Right renal pelvis (tissue), 4 donors: ENCODE measurements at regions not wholly inside any gene's neighbourhood (a gene's known extent, or its start where the extent isn't known, plus 50 kb on each side); places are given as distances from the start of the nearest gene placed in this dataset.

Experiments used
- DNase-seq, 4 donors: peaks; one replicate each; pipeline ENCODE4 v3.0.0-alpha.2; 2013; ENCODE audit warnings: low read depth in 4 of 4, low spot score in 3 of 4, missing footprints in 1 of 4

GRCh38 chr5:56561455-56561854, 253.9 kb upstream of the MAP3K1 start:
- DNase-seq = no peak

- peak in 1 of 4 donors; percentile 14 for DNase-seq
Observed at GRCh38 chr5:56558131-56558745, 257.1 kb upstream of the MAP3K1 start.

DNA sequence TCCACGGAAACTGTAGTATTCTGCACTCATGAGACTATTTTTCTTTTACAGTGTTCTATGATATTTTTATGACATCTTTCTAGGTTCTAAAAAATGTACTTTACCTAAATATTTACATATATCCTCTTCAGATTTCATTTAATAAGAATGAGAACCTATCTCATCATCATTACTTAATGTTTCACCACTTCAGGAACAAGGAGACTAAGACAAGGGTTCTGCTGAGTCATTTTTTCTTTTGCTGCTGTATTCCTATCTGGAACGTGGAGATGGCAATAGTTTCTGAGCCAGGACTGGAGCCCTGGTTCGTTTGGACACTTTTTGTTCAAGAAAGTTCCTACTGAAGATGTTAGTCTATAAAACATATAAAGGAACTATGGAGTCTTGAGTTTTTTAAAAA, 258.2 kb upstream of the MAP3K1 start:
- DNase-seq = no peak

- DNase-seq = no peak
Observed at GRCh38 chr5:56552612-56553268, 262.6 kb upstream of the MAP3K1 start.

- DNase-seq = no peak
Observed at GRCh38 chr5:56550227-56550626, 265.1 kb upstream of the MAP3K1 start.

DNA sequence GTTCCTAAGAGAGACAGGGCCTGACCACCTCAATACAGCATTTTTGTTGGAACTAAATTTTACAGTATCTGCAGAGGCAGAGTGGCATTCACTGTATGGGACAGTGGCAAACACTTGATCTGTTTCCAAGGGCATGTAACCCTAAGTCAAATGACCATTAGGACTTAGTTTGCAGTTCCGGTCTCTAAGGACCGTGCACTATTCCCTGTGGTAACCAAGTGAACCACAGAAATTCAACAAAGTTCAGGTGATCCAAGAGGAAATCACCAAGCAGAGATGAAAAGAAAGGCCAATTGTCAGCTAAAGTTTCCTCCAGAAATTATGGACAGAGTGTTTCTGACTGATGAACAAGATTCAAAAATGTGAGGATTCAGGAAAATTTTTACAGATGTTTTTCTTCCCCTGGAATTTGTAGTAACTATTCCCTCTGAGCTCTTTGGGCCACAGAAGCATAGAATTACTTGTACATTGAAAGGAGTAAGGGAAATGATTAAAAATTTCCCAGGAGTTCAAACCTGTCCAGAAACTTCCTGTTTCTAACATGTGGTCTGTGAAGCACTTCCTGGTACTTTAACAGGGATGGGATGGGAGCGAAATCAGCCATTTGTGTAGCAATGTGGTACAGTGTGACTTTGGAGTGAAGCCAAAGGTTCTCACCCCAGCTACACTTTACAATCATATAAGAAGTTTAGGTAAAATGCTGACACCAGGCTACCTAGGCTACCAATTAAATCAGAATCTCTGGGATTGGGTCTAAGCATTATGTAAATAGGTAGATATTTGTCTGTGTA, 266.1 kb upstream of the MAP3K1 start:
- DNase-seq = no peak

DNA sequence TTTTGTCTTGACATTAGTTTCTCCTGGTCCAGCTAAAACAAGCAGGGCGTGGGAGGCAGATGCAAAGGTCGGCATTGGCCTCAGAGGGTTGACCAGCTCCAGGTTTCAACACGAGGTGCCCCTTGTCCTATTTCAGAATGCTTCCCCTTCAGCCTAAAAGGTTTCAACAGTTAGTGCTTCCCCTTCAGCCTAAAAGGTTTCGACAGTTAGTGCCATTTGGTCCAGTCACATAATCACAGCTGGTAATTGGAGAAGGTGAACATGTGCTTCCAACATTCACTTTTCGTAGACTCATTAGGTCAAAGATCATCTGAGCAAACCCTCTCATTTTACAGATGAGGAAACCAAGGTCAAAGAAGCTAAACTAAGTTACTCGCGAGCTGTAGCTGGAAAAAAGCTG, 270.3 kb upstream of the MAP3K1 start:
- no peak for DNase-seq

DNA sequence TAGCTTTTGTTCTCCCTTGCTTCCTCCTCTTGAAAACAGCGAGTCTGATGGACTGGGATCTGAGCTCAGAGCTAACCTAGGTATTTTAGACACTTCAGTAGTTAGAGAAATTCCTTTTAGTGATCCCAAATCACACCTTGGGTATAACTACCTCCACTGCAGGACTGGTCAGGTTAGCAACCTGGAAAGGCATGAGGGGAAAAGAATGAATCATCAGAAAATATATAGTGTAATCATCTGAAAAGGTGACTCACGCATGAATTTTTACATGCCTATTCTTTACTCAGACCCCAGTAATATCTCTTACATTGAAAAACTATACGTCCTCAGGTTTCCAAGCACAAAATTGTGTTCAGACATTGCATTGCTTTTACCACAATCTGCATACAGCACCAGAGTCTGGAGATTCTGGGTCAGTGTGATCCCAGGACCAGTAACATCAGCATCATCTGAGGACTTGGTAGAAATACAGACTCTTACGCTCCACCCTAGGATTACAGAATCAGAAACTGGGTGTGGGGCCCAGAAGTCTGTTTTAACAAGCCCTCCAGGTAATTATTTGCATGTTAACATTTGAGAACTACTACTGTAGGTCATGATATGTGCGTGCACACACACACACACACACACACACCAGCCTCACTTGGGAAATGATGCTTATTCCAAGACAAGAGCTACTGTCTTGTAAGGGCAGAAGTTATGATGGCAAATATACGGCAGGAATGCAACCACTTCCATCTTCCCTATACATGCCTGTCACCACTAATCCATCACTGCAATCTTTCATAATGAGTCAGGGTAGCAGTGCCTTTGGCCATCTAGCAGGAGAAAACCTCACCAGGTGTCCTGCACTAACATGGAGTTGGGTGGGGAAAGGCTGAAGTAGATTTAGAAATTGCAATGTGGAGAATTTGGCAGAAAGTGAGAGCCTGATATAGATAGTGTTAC, 271.6 kb upstream of the MAP3K1 start:
- DNase-seq = no peak

DNA sequence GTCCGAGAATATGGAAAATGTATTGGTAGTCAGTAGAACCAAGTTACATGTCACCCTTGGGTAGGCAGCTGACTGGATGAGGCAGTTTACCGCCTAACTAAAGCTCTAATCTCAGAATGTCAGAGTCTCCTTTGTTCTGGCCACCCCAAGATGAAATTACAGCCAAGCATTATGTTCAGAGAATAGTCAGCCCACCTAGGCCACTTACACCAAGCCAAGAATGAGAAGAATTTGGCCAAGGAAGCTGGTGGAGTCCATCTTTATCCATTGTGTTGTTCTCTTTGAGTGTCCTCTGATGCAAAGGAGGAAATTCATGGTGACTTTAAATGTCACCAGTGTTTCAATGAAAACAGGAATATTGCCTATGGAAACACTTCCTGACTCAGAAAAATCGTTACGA, 275.1 kb upstream of the MAP3K1 start:
- no peak for DNase-seq

GRCh38 chr5:56538580-56538979, 276.8 kb upstream of the MAP3K1 start:
- no peak for DNase-seq

DNA sequence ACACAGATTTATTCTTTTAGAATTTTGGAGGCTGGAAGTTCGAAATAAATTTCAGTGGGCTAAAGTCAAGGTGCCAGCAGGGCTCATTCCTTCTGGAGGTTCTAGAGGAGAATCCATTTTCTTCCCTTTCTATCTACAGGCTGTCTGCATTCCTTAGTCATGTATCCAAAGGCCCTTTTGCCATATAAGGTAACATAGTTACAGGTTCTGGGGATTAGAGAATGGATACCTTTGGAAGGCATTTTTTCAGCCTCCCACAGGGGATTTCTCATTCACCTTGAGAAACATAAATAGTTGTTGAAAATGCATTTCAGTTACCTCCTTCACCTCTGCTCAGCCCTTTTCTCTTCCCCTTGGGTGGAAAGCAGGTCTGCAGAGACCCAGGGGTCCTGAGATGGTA, 280.0 kb upstream of the MAP3K1 start:
- DNase-seq = no peak

- no peak for DNase-seq
Observed at GRCh38 chr5:56534102-56534829, 281.1 kb upstream of the MAP3K1 start.

DNA sequence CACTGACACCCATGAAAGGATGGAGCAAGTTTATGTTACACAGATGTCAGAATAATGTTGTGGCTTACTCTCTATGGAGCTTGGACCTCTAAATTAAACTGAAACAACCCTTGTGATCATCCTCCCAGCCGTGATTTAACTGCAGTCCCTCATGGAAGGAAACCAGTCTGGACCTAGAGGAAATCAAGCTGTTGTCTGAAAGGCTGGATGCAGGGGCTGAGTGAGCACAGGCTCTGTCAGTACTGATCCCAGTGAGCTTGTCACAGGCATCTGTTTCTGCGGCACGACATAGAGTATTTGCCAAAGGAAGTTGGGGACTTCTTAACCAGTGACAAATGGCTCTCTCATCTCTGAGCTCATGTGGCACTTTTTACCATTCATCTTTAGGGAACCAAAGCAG, 282.9 kb upstream of the MAP3K1 start:
- peak; percentile 59 to 80 (median 74) for DNase-seq

- no peak for DNase-seq
Observed at GRCh38 chr5:56530626-56531138, 284.7 kb upstream of the MAP3K1 start.

GRCh38 chr5:56529666-56530430, 285.5 kb upstream of the MAP3K1 start:
- DNase-seq = no peak

- no peak for DNase-seq
Observed at GRCh38 chr5:56527174-56527573, 288.2 kb upstream of the MAP3K1 start.

GRCh38 chr5:56525113-56525512, 290.2 kb upstream of the MAP3K1 start:
- DNase-seq = no peak

- peak in 2 of 4 donors; percentile 40 to 51 for DNase-seq
Observed at GRCh38 chr5:56523790-56524575, 290.9 kb upstream of the ANKRD55 start.
